ENCODE measurements at regions not wholly inside any gene's neighbourhood (a gene's known extent, or its start where the extent isn't known, plus 50 kb on each side); places are given as distances from the start of the nearest gene placed in this dataset.

- TF ChIP-seq ATF4 (CRISPR knock-in tag; IDR thresholded peaks at IDR 0.05) (peak in 1 of 2 experiments; percentile 86; a peak in 2 of 4 replicates), SRSF4 (IDR thresholded peaks at IDR 0.05; ENCODE audit: low read depth, low read length, poor library complexity, severe bottlenecking) (no peak), ZBTB4 (CRISPR knock-in tag; IDR thresholded peaks at IDR 0.05; ENCODE audit: borderline replicate concordance) (no peak), ZNF576 (CRISPR knock-in tag; IDR thresholded peaks at IDR 0.05) (no peak), ZNF335 (CRISPR knock-in tag; IDR thresholded peaks at IDR 0.05) (no peak), RFXAP (CRISPR knock-in tag; IDR thresholded peaks at IDR 0.05; ENCODE audit: borderline replicate concordance) (peak; percentile 72; the same call in 1 of the 2 replicates), ZNF646 (CRISPR knock-in tag; IDR thresholded peaks at IDR 0.05) (peak; percentile 96), KMT2A (CRISPR knock-in tag; IDR thresholded peaks at IDR 0.05) (peak; percentile 74; the same call in 1 of the 2 replicates), ZNF761 (CRISPR knock-in tag; conservative IDR thresholded peaks at IDR 0.05) (no peak), ZBTB26 (CRISPR knock-in tag; IDR thresholded peaks at IDR 0.05; ENCODE audit: borderline replicate concordance) (0 out of 2 replicates have a peak, but pooled peaks have one; percentile 38), SOX13 (IDR thresholded peaks at IDR 0.05) (peak; percentile 90), SOX13 (CRISPR knock-in tag; conservative IDR thresholded peaks at IDR 0.05 in 1 of 2, IDR thresholded peaks at IDR 0.05 in 1 of 2) (peak in 1 of 2 experiments; percentile 95; a peak in 2 of 4 replicates), ARID3A (IDR thresholded peaks at IDR 0.05; ENCODE audit: low read depth, low read length) (peak; percentile 98)
These were observed 64.3 kb upstream of the AFDN start (continued) for GRCh38 chr6:167762259-167762962.
